Ectodermal cell (in vitro differentiated cells): ENCODE measurements at regions not wholly inside any gene's neighbourhood (a gene's known extent, or its start where the extent isn't known, plus 50 kb on each side); places are given as distances from the start of the nearest gene placed in this dataset.

ENCODE experiments used
- H3K27ac ChIP-seq: 2 replicates; pipeline ENCODE4 v1.7.0; 2013; ENCODE audit warnings: mild to moderate bottlenecking, low read depth, low read length; ENCODE audit not compliant: insufficient read depth, poor library complexity, severe bottlenecking
- H3K27me3 ChIP-seq: 2 replicates; pipeline ENCODE4 v1.7.0; 2013; ENCODE audit warnings: mild to moderate bottlenecking, low read length; ENCODE audit not compliant: insufficient read depth, control insufficient read depth, poor library complexity, severe bottlenecking
- H3K36me3 ChIP-seq: one replicate; pipeline ENCODE4 v1.7.0; 2013; ENCODE audit warnings: low read length; ENCODE audit not compliant: control insufficient read depth, insufficient read depth
- H3K4me1 ChIP-seq: one replicate; pipeline ENCODE4 v1.7.0; 2013; ENCODE audit warnings: low read length; ENCODE audit not compliant: control insufficient read depth, insufficient read depth
- H3K4me3 ChIP-seq: 2 replicates; pipeline ENCODE4 v1.7.0; 2013; ENCODE audit warnings: low read depth, low read length, control low read depth; ENCODE audit not compliant: insufficient read depth
- H3K9me3 ChIP-seq: 2 replicates; pipeline ENCODE4 v1.7.0; 2013; ENCODE audit warnings: mild to moderate bottlenecking, low read length, moderate library complexity; ENCODE audit not compliant: control insufficient read depth
- WGBS, 2 experiments: methylation state at CpG; one replicate each; pipeline ENCODE4 v1.1.7; 2013; ENCODE audit warnings: missing lambda C conversion rate in 2 of 2; 5-methylcytosine and 5-hydroxymethylcytosine counted together

DNA sequence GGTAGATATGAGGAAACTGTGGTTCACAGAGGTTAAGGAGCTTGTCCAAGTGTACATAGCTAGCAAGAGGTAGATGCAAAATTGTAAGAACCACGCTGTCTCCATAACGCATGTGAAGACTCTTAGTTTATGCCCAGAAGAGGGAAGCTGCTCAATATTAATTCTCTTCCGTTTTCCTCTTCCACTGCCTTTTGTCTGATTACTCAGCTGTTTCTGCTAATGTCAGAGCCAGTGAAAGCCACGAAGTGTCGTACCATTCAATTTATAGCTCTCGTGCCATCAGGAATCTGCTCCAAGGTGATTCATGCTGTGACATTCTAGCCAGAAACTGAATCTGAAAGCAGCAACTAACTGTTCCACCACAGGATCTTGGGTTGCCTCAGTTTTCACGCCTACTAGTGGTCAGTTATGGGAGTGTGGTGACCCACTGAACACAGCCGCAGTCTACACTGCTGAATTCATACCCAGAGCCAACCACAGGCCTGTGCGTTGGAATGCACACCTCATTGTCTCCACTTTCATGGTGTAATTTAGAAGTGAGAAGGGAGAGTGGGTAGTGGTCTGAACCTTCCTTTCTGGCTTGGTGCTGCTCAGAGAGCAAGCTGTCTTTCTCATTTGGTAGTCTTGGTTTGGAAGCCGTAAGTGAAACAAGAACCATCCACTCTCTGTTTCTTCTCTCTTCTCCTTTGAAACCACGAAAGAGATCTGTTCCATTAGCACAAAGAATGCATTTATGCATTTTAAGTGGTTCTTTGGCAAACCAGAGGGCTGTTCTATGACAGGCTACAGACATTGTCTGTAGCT, 74.2 kb upstream of the NAP1L1 start:
- 55 to 56% methylated on average over 11 of the region's 11 CpGs for WGBS, 2 experiments

DNA sequence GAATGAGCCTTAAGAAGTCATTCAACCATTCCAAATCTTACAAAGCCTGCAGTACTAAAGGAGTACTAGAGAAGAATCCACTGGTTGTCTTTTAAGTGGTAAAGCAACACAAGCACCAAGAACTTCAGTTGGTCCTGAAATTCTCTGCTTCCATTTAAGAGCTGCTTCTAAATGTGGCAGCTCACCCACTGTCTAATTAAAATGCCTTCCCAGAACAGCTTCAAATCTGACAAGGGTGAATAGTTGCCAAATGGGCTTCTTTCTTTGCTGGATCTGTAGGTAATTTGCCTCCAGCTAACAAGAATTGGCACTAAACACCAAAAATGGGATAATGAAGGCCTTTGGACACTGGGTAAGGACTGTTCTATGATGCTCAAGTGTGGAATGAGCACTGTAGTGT, 72.2 kb upstream of the NAP1L1 start:
- Histone ChIP-seq H3K36me3 (no peaks in the 10 kb centered on the region), H3K27me3 (no peaks in the 10 kb centered on the region), H3K4me3 (no peak overlapping the region), H3K27ac (no peak overlapping the region), H3K9me3 (no peaks in the 10 kb centered on the region), H3K4me1 (no peaks in the 10 kb centered on the region)

More for the DNA sequence above, 74.2 kb upstream of the NAP1L1 start:
- Histone ChIP-seq H3K27me3 (no peaks in the 10 kb centered on the region), H3K9me3 (no peaks in the 10 kb centered on the region), H3K4me1 (no peaks in the 10 kb centered on the region), H3K27ac (no peak overlapping the region), H3K4me3 (no peak overlapping the region), H3K36me3 (no peaks in the 10 kb centered on the region)

DNA sequence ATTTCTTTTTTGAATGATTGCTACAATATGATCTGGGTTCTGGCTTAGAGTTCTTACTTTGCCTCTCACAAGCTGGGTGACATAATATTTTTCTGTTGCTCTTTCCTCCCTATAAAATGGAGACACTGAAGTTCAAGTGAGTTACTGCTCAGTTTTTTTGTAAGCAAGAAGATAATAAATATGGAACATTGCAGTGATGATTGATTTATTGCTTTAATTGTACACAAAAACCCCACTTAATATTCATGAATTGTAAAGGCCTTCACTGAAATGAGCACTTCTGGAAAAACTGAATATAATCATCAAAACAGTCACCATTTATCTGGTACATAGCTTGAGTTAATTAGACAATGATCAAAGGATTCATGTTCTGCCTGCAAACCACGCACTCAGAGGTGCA, 71.8 kb upstream of the NAP1L1 start:
- no peaks in the 10 kb centered on the region for H3K27me3 ChIP-seq
- H3K27ac ChIP-seq = no peak overlapping the region
- H3K9me3 ChIP-seq = no peaks in the 10 kb centered on the region
- WGBS, 2 experiments = 77 to 100% methylated on average over 1 of the region's 1 CpG
- no peaks in the 10 kb centered on the region for H3K4me1 ChIP-seq
- H3K4me3 ChIP-seq = no peak overlapping the region
- no peaks in the 10 kb centered on the region for H3K36me3 ChIP-seq

DNA sequence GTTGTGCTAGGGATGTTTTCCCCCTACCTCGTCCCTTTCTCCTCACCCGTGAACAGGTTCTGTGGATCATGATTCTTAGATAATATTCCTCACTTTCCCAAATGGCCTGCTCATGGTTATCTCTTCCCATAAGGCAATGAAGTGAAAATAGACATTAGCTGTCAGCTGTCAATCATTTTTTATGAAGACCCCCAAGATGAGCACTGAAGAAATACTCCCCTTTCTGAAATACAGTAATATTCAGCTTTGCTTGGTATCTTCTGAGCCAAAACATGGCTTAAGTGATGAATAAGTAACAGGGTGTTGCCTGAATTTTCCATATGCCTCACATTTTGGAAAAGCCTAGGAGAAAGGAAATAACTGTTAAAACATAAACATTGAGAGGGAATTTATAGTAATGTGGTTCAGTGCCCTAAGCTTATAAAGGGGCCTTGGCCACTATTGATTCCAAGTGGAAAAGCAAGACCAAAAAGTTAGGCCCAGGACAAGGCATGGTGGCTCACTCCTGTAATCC, 70.7 kb upstream of the NAP1L1 start:
- H3K9me3 ChIP-seq = no peaks in the 10 kb centered on the region
- no peaks in the 10 kb centered on the region for H3K27me3 ChIP-seq
- no peaks in the 10 kb centered on the region for H3K36me3 ChIP-seq
- H3K27ac ChIP-seq = no peak overlapping the region
- H3K4me3 ChIP-seq = no peak overlapping the region
- H3K4me1 ChIP-seq = no peaks in the 10 kb centered on the region
- 86 to 87% methylated on average over 2 of the region's 2 CpGs for WGBS, 2 experiments

DNA sequence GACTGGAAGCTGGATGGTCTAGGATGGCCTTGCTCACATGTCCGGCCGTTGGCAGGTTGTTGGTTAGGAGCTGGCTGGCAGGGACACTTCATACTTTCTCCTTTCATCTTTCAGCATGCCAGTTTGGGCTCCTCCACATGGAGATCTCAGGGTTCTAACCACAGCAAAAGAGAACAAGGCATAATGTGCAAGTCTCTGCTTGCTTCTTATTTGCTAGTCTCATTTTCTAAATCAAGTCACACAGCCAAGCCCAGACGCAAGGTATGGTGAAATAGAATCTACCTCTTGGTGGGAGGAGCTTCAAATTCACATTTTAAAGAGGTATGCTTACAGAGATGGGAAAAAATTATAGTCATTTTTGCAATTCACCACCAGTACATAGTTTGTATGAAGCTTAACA, 69.1 kb upstream of the NAP1L1 start:
- H3K36me3 ChIP-seq = no peaks in the 10 kb centered on the region
- no peaks in the 10 kb centered on the region for H3K4me1 ChIP-seq
- no peaks in the 10 kb centered on the region for H3K9me3 ChIP-seq
- no peaks in the 10 kb centered on the region for H3K27me3 ChIP-seq
- H3K4me3 ChIP-seq = no peak overlapping the region
- 95 to 96% methylated on average over 3 of the region's 3 CpGs for WGBS, 2 experiments
- H3K27ac ChIP-seq = no peak overlapping the region

DNA sequence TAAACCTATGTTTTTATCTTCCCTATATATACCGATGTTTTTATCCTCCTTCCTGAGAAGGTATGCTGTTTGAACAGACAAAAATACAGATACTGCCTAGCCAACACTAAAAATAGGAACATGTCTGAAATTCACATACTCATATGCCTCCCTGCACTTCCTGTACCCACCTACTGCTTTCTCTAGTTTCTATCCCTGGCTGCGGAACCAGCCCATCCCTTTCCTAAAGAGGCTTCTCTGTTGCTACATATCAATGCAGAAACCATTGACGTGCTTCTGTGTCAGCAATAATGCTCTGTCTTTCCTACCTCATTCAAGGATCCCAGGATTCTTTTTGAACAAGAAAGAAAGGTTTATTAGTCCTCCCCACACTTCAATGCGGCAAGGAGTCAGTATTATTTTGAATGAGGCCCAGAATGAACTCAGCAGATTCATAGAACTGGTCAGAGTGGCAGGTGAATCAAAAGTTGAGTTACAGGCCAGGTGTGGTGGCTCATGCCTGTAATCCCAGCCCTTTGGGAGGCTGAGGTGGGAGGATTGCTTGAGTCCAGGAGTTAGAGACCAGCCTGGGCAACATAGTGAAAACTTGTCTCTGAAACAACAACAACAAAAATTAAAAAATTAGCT, 67.8 kb upstream of the NAP1L1 start:
- Histone ChIP-seq H3K4me1 (no peaks in the 10 kb centered on the region), H3K27me3 (no peaks in the 10 kb centered on the region), H3K9me3 (no peaks in the 10 kb centered on the region), H3K4me3 (no peak overlapping the region), H3K27ac (no peak overlapping the region), H3K36me3 (no peaks in the 10 kb centered on the region)
- 89 to 91% methylated on average over 4 of the region's 4 CpGs for WGBS, 2 experiments

DNA sequence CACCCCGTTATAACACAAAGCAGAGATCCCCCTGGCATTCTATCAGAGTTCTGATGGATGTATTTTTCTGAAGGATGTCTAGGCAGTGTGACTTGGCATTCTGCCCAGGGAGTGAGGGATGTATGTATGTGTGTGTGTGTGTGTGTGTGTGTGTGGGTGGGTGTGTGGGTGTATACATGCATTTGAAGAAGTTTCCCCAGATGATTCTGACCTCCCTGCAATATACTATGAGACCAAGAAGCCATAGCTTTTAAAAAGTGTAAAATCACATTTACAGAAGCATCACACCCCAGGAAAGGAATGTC, 59.7 kb upstream of the NAP1L1 start:
- Histone ChIP-seq H3K27ac (no peak overlapping the region), H3K36me3 (no peaks in the 10 kb centered on the region), H3K4me1 (no peaks in the 10 kb centered on the region), H3K27me3 (no peaks in the 10 kb centered on the region), H3K4me3 (no peak overlapping the region), H3K9me3 (no peaks in the 10 kb centered on the region)
- 92 to 100% methylated on average over 1 of the region's 1 CpG for WGBS, 2 experiments

DNA sequence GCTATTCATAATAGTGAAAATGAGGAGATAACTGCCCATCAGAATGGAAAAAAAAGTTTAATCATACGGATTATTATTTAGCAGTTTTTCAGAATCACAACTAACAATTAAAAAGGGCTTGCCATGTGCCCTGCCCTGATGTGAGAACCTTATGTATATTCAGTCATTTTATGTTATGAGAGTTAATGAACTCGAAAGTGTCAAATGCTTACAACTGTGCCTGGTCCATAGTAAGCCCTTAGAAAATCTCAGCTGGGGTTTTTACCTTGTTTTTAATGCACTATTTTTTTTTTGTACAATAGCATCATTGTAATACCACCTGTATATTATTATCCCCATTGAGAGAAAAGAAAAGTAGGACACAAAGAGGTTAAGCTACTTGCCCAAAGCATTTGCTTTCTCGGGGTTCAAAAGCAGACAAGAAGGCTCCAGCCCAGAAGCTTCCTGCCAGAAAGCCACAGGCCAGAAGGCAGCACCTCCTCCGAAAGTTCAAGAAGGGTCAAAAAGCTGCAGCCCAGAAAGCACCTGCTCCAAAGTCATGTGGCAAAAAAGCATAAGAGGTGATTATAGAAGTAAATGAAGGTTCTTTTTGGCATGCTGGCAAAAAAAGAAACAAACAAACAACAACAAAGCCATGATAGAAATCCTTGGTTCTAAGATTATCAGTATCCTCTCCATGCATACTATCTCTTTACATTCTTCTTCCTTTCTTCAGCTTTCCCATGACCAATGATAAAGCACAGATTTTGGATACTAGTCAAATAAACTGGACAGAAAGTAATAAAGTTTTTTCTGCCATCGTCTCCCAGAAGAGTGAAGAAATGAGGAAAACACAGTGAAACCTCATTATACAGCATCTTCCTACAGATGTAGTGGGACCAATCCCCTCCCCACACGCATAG, 59.1 kb upstream of the NAP1L1 start:
- WGBS, 2 experiments = 90 to 93% methylated on average over 5 to 6 of the region's 6 CpGs
- Histone ChIP-seq H3K9me3 (no peaks in the 10 kb centered on the region), H3K4me3 (no peak overlapping the region), H3K36me3 (no peaks in the 10 kb centered on the region), H3K4me1 (no peaks in the 10 kb centered on the region), H3K27me3 (no peaks in the 10 kb centered on the region), H3K27ac (no peak overlapping the region)

DNA sequence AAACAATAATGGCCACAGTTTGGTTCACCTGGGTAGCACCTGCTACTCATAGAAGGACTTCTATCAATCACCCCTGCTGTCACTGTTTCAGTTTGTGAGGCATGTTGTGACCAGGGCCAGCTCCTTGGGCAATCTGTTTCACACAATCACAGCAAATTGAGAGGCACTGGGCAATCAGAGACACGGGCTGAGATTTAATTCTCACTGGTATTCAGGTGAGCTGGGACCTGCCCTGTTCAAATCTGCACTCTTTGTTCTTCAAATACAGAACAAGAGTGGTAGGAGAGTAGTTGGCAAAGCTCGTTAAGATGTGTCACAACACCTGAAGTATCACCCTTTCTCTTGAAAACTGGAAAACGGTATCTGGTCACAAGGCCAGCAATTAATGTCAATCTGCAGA, 57.8 kb upstream of the NAP1L1 start:
- Histone ChIP-seq H3K4me3 (no peak overlapping the region), H3K4me1 (no peaks in the 10 kb centered on the region), H3K36me3 (no peaks in the 10 kb centered on the region), H3K27me3 (no peaks in the 10 kb centered on the region), H3K9me3 (no peaks in the 10 kb centered on the region), H3K27ac (no peak overlapping the region)
- WGBS, 2 experiments = 95 to 96% methylated on average over 3 of the region's 3 CpGs

DNA sequence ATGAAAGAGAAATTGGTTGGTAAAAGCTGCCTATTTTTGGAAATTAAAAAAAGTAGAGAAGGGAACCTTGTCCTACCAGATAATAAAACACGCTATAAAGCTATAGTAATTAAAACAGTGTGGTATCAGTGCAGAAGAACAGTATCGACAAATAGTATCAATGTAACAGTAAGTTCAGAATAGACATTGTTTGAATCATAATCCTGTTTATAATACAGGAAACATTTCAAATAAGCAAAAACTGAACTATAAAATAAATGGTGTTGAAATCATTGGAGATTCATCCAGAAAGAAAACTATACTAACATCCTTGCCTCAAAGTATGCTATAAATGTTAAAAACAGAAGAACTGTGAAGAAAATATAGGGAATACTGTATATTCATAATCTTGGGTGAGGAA, 54.2 kb upstream of the NAP1L1 start:
- Histone ChIP-seq H3K27ac (no peak overlapping the region), H3K27me3 (no peaks in the 10 kb centered on the region), H3K4me1 (no peaks in the 10 kb centered on the region), H3K4me3 (no peak overlapping the region), H3K36me3 (no peaks in the 10 kb centered on the region), H3K9me3 (no peaks in the 10 kb centered on the region)
- WGBS, 2 experiments = 100% methylated on average over 1 of the region's 2 CpGs
